Activated CD4-positive, alpha-beta T cell treated with anti-CD3 and anti-CD28 coated beads, Interleukin-2, Interleukin-6, amounts not matched to agents 100 ng/mL and 50 ng/mL, durations not matched to agents 16 hours and 8 hours (primary cell): ENCODE measurements at regions not wholly inside any gene's neighbourhood (a gene's known extent, or its start where the extent isn't known, plus 50 kb on each side); places are given as distances from the start of the nearest gene placed in this dataset.
"Not testable (repeated sequence)": the region's sequence is repeated elsewhere in the genome, so short reads cannot be mapped to it uniquely, and the experiment has no call there.

Source experiments
- DNase-seq: peaks from one replicate; pipeline ENCODE4 v3.0.0-alpha.2; 2020

GRCh38 chr15:96959501-96959900, 629.0 kb downstream of the NR2F2 start:
- DNase-seq: no peak

- DNase-seq: no peak
Observed at GRCh38 chr15:96960711-96961480, 630.4 kb downstream of the NR2F2 start.

- no peak for DNase-seq
Observed at GRCh38 chr15:96966554-96966953, 636.1 kb downstream of the NR2F2 start.

GRCh38 chr15:96969732-96970710, 639.5 kb downstream of the NR2F2 start:
- no peak for DNase-seq

GRCh38 chr15:96972201-96972600, 641.7 kb downstream of the NR2F2 start:
- no peak for DNase-seq

- DNase-seq: no peak
Observed at GRCh38 chr15:96974761-96975160, 644.3 kb downstream of the NR2F2 start.

- DNase-seq: no peak
Observed at GRCh38 chr15:96977886-96978285, 647.4 kb downstream of the NR2F2 start.

- no peak for DNase-seq
Observed at GRCh38 chr15:96978937-96979473, 648.5 kb downstream of the NR2F2 start.

GRCh38 chr15:96984121-96984671, 653.7 kb downstream of the NR2F2 start:
- not testable (repeated sequence) for DNase-seq

GRCh38 chr15:96992817-96993216, 662.3 kb downstream of the NR2F2 start:
- DNase-seq: no peak

GRCh38 chr15:96997538-96997937, 667.0 kb downstream of the NR2F2 start:
- no peak for DNase-seq

- no peak for DNase-seq
Observed at GRCh38 chr15:97009031-97009431, 678.5 kb downstream of the NR2F2 start.

- no peak for DNase-seq
Observed at GRCh38 chr15:97012986-97013385, 682.5 kb downstream of the NR2F2 start.

- DNase-seq: no peak
Observed at GRCh38 chr15:97013491-97013890, 683.0 kb downstream of the NR2F2 start.

GRCh38 chr15:97014001-97014400, 683.5 kb downstream of the NR2F2 start:
- no peak for DNase-seq

GRCh38 chr15:97023488-97023844, 693.0 kb downstream of the NR2F2 start:
- DNase-seq: no peak

GRCh38 chr15:97026781-97027180, 696.3 kb downstream of the NR2F2 start:
- DNase-seq: no peak

- no peak for DNase-seq
Observed at GRCh38 chr15:97027772-97028171, 697.3 kb downstream of the NR2F2 start.

GRCh38 chr15:97030251-97030650, 699.8 kb downstream of the NR2F2 start:
- no peak for DNase-seq

- DNase-seq: no peak
Observed at GRCh38 chr15:97036301-97036700, 705.8 kb downstream of the NR2F2 start.

- DNase-seq: no peak
Observed at GRCh38 chr15:97037080-97037479, 706.6 kb downstream of the NR2F2 start.

- DNase-seq: no peak
Observed at GRCh38 chr15:97045666-97046421, 715.3 kb downstream of the NR2F2 start.

- no peak for DNase-seq
Observed at GRCh38 chr15:97052513-97052912, 722.0 kb downstream of the NR2F2 start.
